PC-3 (cell line): ENCODE measurements at regions not wholly inside any gene's neighbourhood (a gene's known extent, or its start where the extent isn't known, plus 50 kb on each side); places are given as distances from the start of the nearest gene placed in this dataset.

Experiments used
- ATAC-seq: fragments of 200-7000 bp; cut with Tn5 transposase; 2 replicates; pipeline ENCODE4 v1.9.1; 2020; ENCODE audit warnings: mild to moderate bottlenecking, moderate library complexity
- BruUV-seq: library from RNA; stranded (reverse); fragments of 400-500 nt; replicated peaks from 2 replicates; lab custom pipeline; 2021; lab: Mats Ljungman, UMichigan
- CTCF ChIA-PET: fragments of 300-600 bp; sonication (Branson Sonifier 250); formaldehyde crosslinking; loops from one replicate; lab custom pipeline; 2022; ENCODE audit warnings: antibody characterized with exemption; lab: Charles Lee
- POLR2A ChIA-PET: fragments of 300-600 bp; sonication (Branson Sonifier 250); formaldehyde crosslinking; loops from one replicate; lab custom pipeline; 2022; ENCODE audit warnings: antibody characterized with exemption; ENCODE audit not compliant: unreplicated experiment; lab: Charles Lee
- DNase-seq: peaks from one replicate; pipeline ENCODE4 v3.0.0-alpha.2; 2015
- H2AFZ ChIP-seq: fragments of 300-600 bp; sonication (generic); 2 replicates; pipeline ENCODE4 v1.6.0; 2016; ENCODE audit warnings: antibody characterized with exemption, low read length
- H3F3A ChIP-seq: fragments of 300-600 bp; sonication (generic); one replicate; pipeline ENCODE4 v1.6.0; 2017; ENCODE audit warnings: antibody characterized with exemption, low read length, control low read depth, mild to moderate bottlenecking; ENCODE audit not compliant: unreplicated experiment
- H3K27ac ChIP-seq: fragments of 300-600 bp; sonication (generic); 2 replicates; pipeline ENCODE4 v1.5.1; 2016; ENCODE audit warnings: mild to moderate bottlenecking, low read length
- H3K27me3 ChIP-seq: fragments of 300-600 bp; sonication (generic); 2 replicates; pipeline ENCODE4 v1.6.1; 2016; ENCODE audit warnings: low read length, mixed read lengths
- H3K36me3 ChIP-seq: fragments of 300-600 bp; sonication (generic); 2 replicates; pipeline ENCODE4 v1.6.1; 2016; ENCODE audit warnings: low read depth, mixed run types, low read length, mixed read lengths
- H3K4me1 ChIP-seq: fragments of 300-600 bp; sonication (generic); 2 replicates; pipeline ENCODE4 v1.5.1; 2016; ENCODE audit warnings: low read length; ENCODE audit not compliant: insufficient read depth
- H3K4me2 ChIP-seq: fragments of 300-600 bp; sonication (generic); 2 replicates; pipeline ENCODE4 v1.6.0; 2016; ENCODE audit warnings: low read length
- H3K4me3 ChIP-seq: fragments of 300-600 bp; sonication (generic); 2 replicates; pipeline ENCODE4 v1.5.1; 2016; ENCODE audit warnings: mild to moderate bottlenecking, low read length, mixed read lengths
- H3K79me2 ChIP-seq: fragments of 300-600 bp; sonication (generic); 2 replicates; pipeline ENCODE4 v1.6.1; 2017; ENCODE audit warnings: low read length, mixed read lengths
- H3K9ac ChIP-seq: fragments of 300-600 bp; sonication (generic); 2 replicates; pipeline ENCODE4 v1.6.0; 2016; ENCODE audit warnings: mild to moderate bottlenecking, low read length
- H3K9me2 ChIP-seq: fragments of 300-600 bp; sonication (generic); replicated peaks from 2 replicates; pipeline ENCODE4 v1.6.1; 2016; ENCODE audit warnings: mixed run types, low read length, mixed read lengths
- H3K9me3 ChIP-seq: fragments of 300-600 bp; sonication (generic); 2 replicates; pipeline ENCODE4 v1.6.1; 2016; ENCODE audit warnings: low read length, mixed read lengths
- H4K20me1 ChIP-seq: fragments of 300-600 bp; sonication (generic); 2 replicates; pipeline ENCODE4 v1.6.1; 2016; ENCODE audit warnings: low read length, mixed read lengths
- CTCF ChIP-seq: fragments of 300-600 bp; sonication (generic); conservative IDR thresholded peaks from 2 replicates; pipeline ENCODE4 v1.5.1; 2017; ENCODE audit warnings: antibody characterized with exemption, low read depth, mild to moderate bottlenecking, low read length
- EZH2 ChIP-seq: fragments of 300-600 bp; sonication (generic); IDR thresholded peaks from one replicate; pipeline ENCODE4 v1.6.1; 2017; ENCODE audit warnings: antibody characterized with exemption, mild to moderate bottlenecking, low read length; ENCODE audit not compliant: unreplicated experiment
- EZH2phosphoT487 ChIP-seq: fragments of 300-600 bp; sonication (generic); IDR thresholded peaks from 2 replicates; pipeline ENCODE4 v1.6.1; 2018; ENCODE audit warnings: mild to moderate bottlenecking, antibody characterized with exemption, low read length, borderline replicate concordance
- intact Hi-C: fragments of 100-400 bp; cut with micrococcal nuclease; formaldehyde crosslinking; loops from 2 replicates; pipeline ENCODE4 v1.9.0; 2023

GRCh38 chr18:27242392-27243047, 57.4 kb upstream of the CHST9 start:
- H4K20me1 ChIP-seq: no peaks in the 10 kb centered on the region
- DNase-seq: no peak
- H2AFZ ChIP-seq: no peak overlapping the region
- no peak overlapping the region for H3K4me3 ChIP-seq
- intact Hi-C loops: no loop called here
- H3K27me3 ChIP-seq: peaks cover 56% of the 10 kb centered on the region
- ChIA-PET CTCF (no interaction called here), POLR2A (no interaction called here)
- H3K27ac ChIP-seq: no peak overlapping the region
- no peak for ATAC-seq
- no peak overlapping the region for H3K4me2 ChIP-seq
- no peak for TF ChIP-seq EZH2phosphoT487
- no peak for TF ChIP-seq CTCF
- TF ChIP-seq EZH2: no peak
- BruUV-seq: no TSS peak
- no peak overlapping the region for H3K9ac ChIP-seq
- no peaks in the 10 kb centered on the region for H3K79me2 ChIP-seq
- no peaks in the 10 kb centered on the region for H3K4me1 ChIP-seq
- H3K9me2 ChIP-seq: no peaks in the 10 kb centered on the region
- H3K9me3 ChIP-seq: no peaks in the 10 kb centered on the region
- H3F3A ChIP-seq: no peaks in the 10 kb centered on the region
- no peaks in the 10 kb centered on the region for H3K36me3 ChIP-seq

GRCh38 chr18:27240383-27240782, 55.3 kb upstream of the CHST9 start:
- Histone ChIP-seq H3K9me3 (no peaks in the 10 kb centered on the region), H3K79me2 (no peaks in the 10 kb centered on the region), H3F3A (no peaks in the 10 kb centered on the region), H3K9ac (no peak overlapping the region), H3K4me1 (no peaks in the 10 kb centered on the region), H3K27me3 (peaks cover 42% of the 10 kb centered on the region), H3K27ac (no peak overlapping the region), H2AFZ (no peak overlapping the region), H3K4me3 (no peak overlapping the region), H3K4me2 (no peak overlapping the region), H3K9me2 (no peaks in the 10 kb centered on the region), H4K20me1 (no peaks in the 10 kb centered on the region), H3K36me3 (no peaks in the 10 kb centered on the region)
- intact Hi-C loops: no loop called here
- POLR2A ChIA-PET: no interaction called here
- no TSS peak for BruUV-seq
- CTCF ChIA-PET: no interaction called here
- no peak for TF ChIP-seq EZH2phosphoT487
- no peak for TF ChIP-seq EZH2
- TF ChIP-seq CTCF: no peak
- DNase-seq (no peak), ATAC-seq (no peak)

GRCh38 chr18:27239669-27240068, 54.6 kb upstream of the CHST9 start:
- Histone ChIP-seq H3K4me3 (no peak overlapping the region), H3K4me1 (no peaks in the 10 kb centered on the region), H3K36me3 (no peaks in the 10 kb centered on the region), H3K4me2 (no peak overlapping the region), H3K9me2 (no peaks in the 10 kb centered on the region), H3K27ac (no peak overlapping the region), H2AFZ (no peak overlapping the region), H3K9ac (no peak overlapping the region), H4K20me1 (no peaks in the 10 kb centered on the region), H3K9me3 (no peaks in the 10 kb centered on the region), H3K27me3 (peaks cover 40% of the 10 kb centered on the region), H3K79me2 (no peaks in the 10 kb centered on the region), H3F3A (no peaks in the 10 kb centered on the region)
- ATAC-seq: no peak
- DNase-seq: no peak
- TF ChIP-seq EZH2: no peak
- TF ChIP-seq CTCF: no peak
- TF ChIP-seq EZH2phosphoT487: no peak
- intact Hi-C loops: no loop called here
- no TSS peak for BruUV-seq
- ChIA-PET CTCF (no interaction called here), POLR2A (no interaction called here)
